GM19043 (cell line): ENCODE measurements at regions not wholly inside any gene's neighbourhood (a gene's known extent, or its start where the extent isn't known, plus 50 kb on each side); places are given as distances from the start of the nearest gene placed in this dataset.

ENCODE experiments used
- ATAC-seq: cut with Tn5 transposase; IDR thresholded peaks from one replicate; pipeline ENCODE4 v1.9.1; 2021; ENCODE audit warnings: low read depth; ENCODE audit not compliant: unreplicated experiment

DNA sequence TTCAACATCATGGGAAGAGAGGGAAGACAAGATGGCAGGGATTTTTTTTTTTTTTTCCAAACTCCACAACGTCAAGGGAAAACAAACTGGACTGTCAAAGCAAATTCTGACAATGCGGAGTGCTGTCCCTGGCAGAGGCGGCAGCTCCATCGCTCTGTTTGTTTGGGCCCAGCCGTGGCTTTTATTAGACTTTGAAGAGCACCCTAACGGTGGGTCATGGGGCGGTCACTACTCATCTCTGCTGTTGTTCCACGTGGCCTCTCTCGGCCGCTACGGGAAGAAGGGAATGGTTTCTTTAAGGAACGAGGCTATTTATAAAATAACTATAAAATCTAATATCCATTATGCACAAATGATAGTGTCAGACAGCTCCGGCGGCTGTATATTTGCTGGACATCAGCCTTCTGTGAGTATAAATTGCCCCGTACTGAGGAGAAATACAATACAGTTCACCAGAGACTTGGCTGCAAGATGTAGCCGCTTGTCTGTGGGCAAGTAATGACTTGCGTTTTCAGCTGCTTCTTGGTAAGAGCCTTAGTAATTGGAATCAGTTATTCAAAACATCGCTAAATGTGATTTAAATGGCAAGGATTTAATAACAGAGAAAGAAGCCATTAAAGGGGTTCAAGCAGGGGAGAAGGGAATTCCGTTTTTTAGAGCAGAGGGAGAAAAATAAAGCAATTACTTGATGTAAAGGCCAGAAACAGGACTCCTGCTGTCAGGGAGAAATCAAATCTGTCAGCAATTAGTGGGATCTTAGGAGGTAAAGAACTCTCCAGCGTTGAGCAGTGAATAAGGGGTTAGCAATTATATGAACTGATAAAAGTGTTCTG lies 61.7 kb upstream of the RAB11FIP2 start:
- ATAC-seq: no peak

DNA sequence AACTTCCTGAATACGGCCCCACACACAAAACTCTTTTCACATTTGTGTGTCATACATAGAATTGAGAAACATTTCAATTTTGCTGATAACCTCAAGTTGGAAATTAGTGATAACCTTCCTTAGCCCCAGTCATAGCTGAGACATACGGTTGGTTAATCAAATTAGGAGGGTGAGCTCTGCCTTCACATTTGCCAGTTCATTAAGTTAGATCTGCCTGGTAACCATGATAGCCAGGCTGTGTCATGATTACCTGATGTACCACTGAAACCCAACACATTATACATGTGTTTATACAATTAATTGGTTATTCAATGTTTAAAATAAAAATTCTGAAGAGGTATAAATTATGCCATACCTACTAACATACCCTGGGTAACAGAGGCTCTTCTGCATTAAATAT lies 60.8 kb upstream of the RAB11FIP2 start:
- no peak for ATAC-seq

DNA sequence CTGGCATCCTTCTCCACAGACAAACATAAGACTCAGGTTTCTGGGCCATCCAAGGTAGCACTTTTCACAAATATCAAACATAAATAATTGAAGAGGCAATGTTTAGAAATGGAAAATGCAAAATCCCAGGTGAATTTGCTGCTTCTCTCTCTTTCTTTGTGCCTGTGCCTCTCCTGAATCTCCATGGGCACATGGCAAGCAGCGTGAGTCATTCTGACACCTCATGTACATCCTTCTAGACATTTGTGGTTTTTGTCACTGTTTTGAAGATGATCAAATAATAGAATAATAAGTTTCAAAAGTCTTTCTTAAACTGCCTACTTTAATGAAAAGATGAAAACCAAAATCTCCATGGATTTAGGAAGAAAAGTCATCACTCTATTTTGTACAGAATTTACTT lies 60.3 kb upstream of the RAB11FIP2 start:
- ATAC-seq: no peak

DNA sequence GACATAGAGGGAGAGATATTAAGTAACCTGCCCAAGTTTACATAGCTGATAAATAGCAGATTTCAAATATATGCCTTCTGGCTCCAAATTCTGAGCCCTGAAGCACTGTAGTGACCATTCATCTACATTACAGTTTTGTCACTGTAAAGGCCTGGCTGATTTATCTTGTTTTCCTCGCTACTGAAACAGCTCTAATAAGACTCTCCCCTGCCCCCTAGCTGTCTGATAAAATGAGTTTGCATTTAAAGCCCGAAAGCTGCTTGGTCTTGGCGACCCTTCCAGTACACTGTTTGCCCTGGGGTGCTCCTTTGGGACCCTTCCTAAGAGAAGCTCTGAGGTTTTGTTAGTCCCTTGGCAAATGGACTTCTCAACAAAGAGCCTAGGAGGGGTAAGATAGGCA lies 59.7 kb upstream of the RAB11FIP2 start:
- no peak for ATAC-seq

DNA sequence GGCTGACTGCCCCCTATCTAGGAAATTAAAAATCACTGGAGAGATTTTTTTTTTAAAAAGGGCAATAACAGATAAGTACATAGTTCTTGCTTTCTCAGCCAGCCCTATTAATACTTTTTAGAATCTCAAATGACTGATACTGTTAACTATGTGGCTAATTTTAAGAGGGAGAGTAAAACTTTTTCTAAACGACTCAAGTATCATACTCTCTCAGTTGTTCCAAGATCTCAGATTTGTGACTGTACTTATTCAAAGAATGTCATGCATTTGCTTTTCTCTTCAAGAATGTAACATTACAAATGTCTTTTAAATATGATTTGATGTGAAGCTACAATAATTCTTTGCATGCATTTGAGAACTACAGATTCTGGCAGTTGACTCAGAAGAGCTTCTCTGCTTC lies 55.4 kb upstream of the RAB11FIP2 start:
- no peak for ATAC-seq

DNA sequence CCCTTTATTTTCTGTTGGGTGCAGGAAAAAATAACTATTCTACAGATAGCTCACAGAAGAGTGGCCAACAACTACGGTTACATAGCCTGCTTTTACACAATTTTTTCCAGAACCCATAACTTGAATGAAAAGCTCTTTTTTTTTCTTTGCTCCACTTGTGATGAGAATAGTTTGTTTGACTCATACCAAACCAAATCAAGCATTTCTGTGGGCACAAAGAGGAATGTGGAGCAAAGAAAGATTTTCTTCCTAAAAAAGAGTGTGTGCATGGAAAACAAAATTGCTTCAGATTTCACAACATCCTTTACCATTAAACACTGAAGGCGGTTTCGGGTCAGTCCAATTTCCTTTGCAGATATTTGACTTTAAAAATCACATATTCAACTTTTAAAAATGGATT lies 54.8 kb upstream of the RAB11FIP2 start:
- no peak for ATAC-seq
